ENCODE measurements at regions not wholly inside any gene's neighbourhood (a gene's known extent, or its start where the extent isn't known, plus 50 kb on each side); places are given as distances from the start of the nearest gene placed in this dataset.
A peak's percentile ranks its signal among the peaks of the same experiment; 100 is the strongest.
"Not testable (repeated sequence)": the region's sequence is repeated elsewhere in the genome, so short reads cannot be mapped to it uniquely, and the experiment has no call there.

DNA sequence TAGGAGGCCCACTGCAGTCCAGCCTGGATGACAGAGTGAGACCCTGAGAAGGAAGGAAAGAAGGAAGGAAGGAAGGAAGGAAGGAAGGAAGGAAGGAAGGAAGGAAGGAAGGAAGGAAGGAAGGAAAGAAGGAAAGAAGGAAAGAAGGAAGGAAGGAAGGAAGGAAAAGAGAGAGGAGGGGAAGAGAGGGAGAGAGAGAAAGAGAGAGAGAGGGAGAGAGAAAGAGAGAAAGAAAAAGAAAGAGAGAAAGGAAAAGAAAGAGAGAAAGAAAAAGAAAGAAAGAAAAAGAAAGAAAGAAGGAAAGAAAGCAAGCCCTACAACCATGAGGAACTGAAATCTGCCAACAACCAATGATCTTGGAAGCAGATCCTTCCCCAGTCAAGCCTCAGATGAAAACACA lies 124.9 kb upstream of the BCOR start:
- DNase-seq, result not testable (repeated sequence)

DNA sequence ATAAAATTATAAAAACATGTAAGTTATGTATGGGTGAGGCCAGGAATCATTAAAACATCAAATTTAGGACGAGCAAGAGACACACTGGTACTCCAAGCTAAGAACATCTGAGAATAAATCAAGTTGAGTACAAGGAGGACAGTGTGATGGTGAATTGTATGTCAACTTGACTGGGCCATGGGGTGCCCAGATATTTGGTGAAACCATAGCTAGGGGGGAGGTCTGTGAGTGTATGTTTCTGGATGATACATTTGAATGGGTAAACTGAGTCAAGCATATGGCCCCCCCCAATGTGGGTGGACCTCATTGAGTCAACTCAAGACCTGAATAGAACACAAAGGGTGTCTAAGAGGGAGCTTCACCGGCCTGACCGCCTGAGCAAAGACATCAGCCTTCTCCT lies 115.3 kb upstream of the BCOR start:
- DNase-seq, result no peak

DNA sequence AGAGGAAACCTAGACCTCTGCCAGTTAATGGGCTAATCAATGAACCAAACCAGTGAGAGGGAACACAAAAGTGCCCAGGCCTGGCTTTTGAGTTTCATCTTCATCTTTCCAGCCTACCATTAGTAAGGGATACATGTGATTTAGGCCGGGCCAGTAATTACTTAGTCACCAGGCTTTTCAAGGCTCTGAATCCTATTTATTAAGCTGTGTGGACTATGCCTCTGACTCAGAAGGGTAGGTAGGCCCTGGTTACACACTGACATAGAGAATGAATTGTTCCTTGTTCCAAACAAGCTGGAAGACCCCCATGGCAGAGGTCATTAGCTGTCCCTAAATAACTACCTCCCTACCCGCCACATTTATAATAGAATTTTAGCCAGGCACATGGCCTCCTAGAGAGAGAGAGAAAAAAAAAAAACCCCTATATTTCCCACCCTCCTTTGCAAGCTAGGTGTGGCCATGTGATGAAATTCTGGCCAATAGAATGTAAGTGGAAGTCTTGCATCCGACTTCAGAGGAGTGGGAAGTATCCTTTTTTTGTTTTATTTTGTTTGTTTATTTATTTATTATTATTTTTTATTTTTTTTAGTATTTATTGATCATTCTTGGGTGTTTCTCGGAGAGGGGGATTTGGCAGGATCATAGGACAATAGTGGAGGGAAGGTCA lies 112.3 kb upstream of the BCOR start:
- DNase-seq, result no peak

- peak; percentile 24 for DNase-seq
Observed at GRCh38 chrX:40207626-40208025, 109.9 kb upstream of the BCOR start.

GRCh38 chrX:40205471-40205870 lies 107.7 kb upstream of the BCOR start:
- no peak for DNase-seq

DNA sequence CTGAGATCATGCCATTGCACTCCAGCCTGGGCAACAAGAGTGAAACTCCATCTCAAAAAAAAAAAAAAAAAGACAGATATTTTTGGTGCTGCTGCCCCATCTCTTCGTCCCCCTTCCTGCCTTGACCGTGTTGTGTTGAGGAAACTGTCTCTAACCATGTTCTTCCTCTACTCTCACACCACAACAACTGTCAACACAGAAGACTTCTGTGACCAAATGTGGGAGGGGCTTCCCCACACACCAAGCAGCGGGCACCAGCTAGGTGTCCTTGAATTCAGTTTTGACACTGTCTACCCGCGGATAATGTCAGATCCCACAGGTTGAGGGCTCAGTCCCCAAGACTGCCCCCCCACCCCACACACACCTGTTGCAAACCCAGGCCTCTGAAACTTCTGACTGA lies 104.7 kb upstream of the BCOR start:
- no peak for DNase-seq

DNA sequence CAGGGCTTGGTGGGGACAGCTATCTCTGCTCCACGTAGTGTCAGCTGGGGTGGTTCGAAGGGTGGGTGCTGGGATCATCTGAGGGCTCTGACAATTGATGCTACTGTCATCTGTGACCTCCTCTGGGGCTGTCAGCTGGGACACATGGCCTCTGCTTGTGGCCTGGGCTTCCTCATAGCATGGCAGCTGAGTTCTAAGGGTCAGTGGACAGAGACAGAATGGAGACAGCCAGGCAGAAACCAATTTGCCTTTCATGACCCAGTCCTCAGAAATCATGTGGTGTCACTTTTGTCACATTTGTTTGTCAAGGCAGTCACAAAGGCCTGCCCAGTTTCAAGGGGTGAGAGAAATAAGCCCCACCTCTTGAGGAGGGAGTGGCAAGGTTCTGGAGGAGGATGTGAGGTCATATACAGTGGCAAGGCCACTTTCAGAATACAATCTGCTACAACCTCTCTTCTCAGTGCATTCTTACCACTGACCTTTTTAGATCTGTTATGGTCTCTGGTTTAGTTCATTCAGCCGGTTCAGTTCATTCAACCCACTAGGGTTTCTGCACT lies 103.6 kb upstream of the BCOR start:
- no peak for DNase-seq

DNA sequence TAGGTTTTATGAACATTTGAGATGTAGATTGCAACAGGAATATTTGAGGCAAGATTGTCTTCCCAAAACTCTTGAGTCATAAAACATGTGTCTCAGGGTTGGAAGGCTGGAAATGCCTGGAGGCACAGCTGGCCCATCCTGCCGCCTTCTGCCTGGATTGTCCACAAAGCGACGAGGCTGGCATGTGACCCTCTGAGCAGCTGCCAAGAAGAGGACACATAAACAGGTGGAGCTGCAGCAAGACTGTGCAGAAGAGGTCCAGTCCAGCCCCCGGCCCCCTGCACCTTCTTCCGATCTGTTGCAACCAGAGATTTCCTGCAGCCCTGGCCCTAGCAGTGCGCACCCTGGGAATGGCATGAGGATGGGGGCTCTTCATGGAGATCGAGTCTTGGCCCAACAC lies 101.9 kb upstream of the BCOR start:
- no peak for DNase-seq

DNA sequence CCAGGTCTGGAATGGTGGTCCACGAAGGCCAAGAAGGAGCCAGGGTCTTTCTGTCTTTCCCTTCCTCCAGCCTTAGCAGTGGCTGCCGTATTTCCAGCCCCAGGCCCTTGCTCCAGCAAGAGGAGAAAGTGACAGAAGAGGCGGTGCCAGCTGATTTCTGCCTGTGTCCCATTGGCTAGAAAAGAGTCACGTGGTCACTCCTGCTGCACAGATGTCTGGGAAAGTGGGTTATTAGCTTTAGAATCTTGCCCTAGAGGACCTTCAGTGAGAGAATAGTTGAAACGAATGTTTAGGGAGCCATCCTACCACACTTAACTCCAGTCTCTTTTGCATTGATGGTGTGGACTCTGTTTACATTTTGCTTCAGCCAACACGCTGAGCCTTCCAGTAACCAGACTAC lies 99.3 kb upstream of the BCOR start:
- no peak for DNase-seq

DNA sequence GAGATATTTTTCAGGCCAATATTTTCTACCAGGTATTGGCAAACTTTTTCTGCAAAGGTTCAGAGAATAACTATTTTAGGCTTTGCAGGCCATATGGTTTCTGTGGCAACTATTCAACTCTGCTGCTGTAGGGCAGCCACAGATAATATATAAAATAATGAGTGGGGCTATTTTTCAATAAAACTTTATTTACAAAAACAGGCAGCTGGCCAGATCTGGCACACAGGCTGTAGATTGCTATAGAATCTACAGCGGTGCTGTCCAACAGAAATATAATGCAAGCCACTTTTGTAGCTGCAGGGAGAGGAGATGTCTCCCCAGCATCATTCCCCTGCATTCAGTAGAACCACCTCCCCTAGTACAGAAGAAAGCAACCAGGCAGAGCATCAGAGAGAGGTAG lies 97.6 kb upstream of the BCOR start:
- no peak for DNase-seq

DNA sequence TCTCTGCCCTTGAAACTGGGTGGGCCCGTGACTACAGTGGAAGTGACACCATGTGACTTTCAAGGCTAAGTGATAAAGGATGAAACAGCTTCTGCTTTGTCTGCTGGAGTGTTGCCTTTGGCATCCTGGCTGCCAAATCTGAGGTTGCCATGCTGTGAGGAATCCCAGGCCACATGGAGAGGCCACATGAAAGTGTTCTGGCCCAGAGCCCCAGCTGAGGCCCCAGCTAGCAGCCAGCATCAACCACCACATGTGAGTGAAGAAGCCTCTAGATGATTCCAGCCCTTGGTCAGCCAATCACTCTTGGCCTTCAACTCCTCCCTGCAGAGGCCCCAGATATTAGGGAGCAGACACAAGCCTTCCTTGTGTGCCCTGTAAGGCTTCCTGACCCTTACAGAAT lies 94.4 kb upstream of the BCOR start:
- no peak for DNase-seq

GRCh38 chrX:40189637-40190036 lies 91.9 kb upstream of the BCOR start:
- DNase-seq, result no peak

DNA sequence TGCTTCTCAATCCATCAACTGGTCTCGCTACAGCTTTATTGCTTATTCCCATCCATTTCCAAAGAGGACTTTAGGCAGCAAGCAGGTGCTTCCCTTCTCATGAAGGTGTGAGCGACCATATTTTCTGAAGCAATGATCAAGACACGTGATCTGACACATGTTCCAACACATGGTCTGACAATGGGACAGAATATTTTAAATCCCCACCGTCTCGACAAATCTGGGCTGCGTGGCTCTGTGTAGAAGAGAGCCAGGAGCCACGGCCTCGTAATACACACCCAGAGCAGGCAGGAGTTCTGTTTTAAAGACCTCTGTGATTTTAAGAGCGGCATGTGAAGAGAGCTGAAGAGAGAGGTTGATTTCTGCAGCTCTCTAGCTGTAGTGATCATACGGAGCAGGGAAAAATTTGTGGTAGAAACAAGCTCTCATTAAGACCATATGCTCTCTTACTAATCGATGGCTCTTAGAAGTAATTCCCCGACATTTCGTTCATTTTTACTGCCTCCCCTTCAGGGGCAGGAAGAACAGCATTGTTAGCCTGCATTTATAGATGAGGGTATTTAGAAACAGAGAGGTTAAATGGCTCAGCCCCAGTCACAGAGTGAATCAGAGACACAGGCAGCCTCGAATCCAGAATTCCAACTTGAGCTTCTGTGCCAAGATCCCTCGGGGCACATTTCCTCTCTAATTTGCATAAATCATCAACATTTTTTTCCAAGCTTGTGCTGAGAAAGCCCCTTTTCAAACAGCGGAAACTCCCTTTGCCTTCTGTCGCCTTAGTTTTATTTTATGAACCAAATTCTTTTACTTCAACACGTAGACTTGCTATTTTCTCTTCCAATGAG lies 91.0 kb upstream of the BCOR start:
- peak; percentile 16 for DNase-seq

GRCh38 chrX:40184968-40185367 lies 87.2 kb upstream of the BCOR start:
- no peak for DNase-seq

DNA sequence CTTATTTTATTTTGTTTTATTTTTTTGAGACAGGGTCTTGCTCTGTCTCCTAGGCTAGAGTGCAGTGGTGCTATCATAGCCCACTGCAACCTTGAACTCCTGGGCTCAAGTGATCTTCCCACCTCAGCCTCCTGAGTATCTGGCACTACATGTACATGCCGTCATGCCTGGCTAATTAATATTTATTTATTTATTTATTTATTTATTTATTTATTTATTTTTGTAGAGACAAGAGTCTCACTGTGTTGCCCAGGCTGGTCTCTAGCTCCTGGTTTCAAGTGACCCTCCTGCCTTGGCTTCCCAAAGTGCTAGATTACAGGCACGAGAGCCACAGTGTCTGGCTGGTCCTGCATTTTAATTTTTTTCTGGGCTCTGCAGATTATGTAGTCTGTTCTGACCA lies 84.9 kb upstream of the BCOR start:
- DNase-seq, result no peak

GRCh38 chrX:40182095-40182494 lies 84.3 kb upstream of the BCOR start:
- no peak for DNase-seq

- no peak for DNase-seq
Observed at GRCh38 chrX:40179283-40179682, 81.5 kb upstream of the BCOR start.

DNA sequence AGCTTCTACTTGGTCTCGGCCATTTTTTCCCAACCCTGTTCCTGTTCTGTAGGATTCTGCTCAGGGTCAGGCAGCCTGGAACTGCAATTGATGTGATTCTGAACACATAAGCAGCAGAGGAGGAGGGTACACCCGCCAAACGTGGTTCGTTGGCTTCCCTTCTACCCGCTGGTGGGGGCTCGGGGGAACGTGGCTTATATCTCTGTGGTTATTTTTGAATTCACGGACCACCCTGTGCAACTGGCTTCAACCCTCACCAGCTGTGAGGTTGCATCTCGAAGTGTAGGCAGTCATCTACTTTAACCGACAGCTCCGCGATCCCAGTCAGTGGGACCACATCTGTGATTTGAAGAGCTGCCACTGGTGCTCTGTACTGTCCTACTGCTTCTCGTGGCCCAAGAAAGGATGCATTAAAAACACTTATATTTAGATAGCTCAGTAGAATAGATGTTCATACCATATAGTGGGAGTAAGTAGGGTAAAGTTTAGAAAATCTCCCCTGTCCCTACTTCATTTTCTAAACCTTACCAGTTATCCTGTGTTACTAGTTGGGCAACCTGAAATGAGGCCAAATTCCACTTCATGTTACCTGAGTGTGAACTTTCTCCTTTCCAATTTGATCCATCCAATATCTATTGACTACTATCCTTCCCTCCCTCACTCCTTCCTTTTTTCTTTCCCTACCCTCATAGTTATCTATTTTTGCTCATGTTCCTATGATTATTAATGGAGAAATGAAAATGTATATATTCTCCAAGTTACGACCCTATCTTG lies 80.4 kb upstream of the BCOR start:
- DNase-seq, result no peak

GRCh38 chrX:40177489-40177888 lies 79.7 kb upstream of the BCOR start:
- no peak for DNase-seq

GRCh38 chrX:40177117-40177430 lies 79.3 kb upstream of the BCOR start:
- no peak for DNase-seq

- peak; percentile 51 for DNase-seq
Observed at GRCh38 chrX:40176351-40177116, 78.8 kb upstream of the BCOR start.

- DNase-seq, result peak; percentile 71
Observed at GRCh38 chrX:40175511-40176350, 78.0 kb upstream of the BCOR start.
